Adrenal gland (tissue), 5 donors: ENCODE measurements at regions not wholly inside any gene's neighbourhood (a gene's known extent, or its start where the extent isn't known, plus 50 kb on each side); places are given as distances from the start of the nearest gene placed in this dataset.

Experiments
- CTCF ChIP-seq, 6 experiments: fragments of 450-650 bp in 4 of 6; fragments of 200-600 bp in 2 of 6; sonication (generic) in 1 of 6; IDR thresholded peaks; 1 replicate in 5 of 6; 2 replicates in 1 of 6; pipeline versions ENCODE4 v1.5.1 to v1.8.0; 2016 to 2021; ENCODE audit warnings: antibody characterized with exemption in 6 of 6, mild to moderate bottlenecking in 2 of 6, moderate library complexity in 1 of 6
- POLR2A ChIP-seq, 2 donors: fragments of 450-650 bp; IDR thresholded peaks; one replicate each; pipeline ENCODE4 v1.6.1; 2017; ENCODE audit warnings: antibody characterized with exemption in 2 of 2, mild to moderate bottlenecking in 2 of 2, moderate library complexity in 1 of 2
- donor health status: DM: no; HTN: no; CAD: no.

- no peak for TF ChIP-seq CTCF (IDR thresholded peaks at IDR 0.05)
- TF ChIP-seq POLR2A (IDR thresholded peaks at IDR 0.05), result no peak
Measured at GRCh38 chr5:67495072-67495471, 298.5 kb upstream of the CD180 start.
